HCT116 (cell line): ENCODE measurements at regions not wholly inside any gene's neighbourhood (a gene's known extent, or its start where the extent isn't known, plus 50 kb on each side); places are given as distances from the start of the nearest gene placed in this dataset.

Experiments used
- ATAC-seq: fragments of 200-7000 bp; cut with Tn5 transposase; 2 replicates; pipeline ENCODE4 v1.9.1; 2020; ENCODE audit warnings: mild to moderate bottlenecking, moderate library complexity
- BruUV-seq: library from RNA; stranded (reverse); fragments of 400-500 nt; replicated peaks from 2 replicates; lab custom pipeline; 2021; lab: Mats Ljungman, UMichigan
- CTCF ChIA-PET: fragments of 300-600 bp; sonication (Branson Sonifier 250); formaldehyde crosslinking; loops from one replicate; lab custom pipeline; 2021; ENCODE audit warnings: antibody characterized with exemption; lab: Charles Lee
- POLR2A ChIA-PET: fragments of 300-600, 350-600 bp; sonication (Branson Sonifier 250); formaldehyde crosslinking; loops from one replicate; lab custom pipeline; 2021; ENCODE audit warnings: antibody characterized with exemption; lab: Charles Lee
- RAD21 ChIA-PET, 2 experiments: fragments of 300-600 bp; sonication (Branson Sonifier 250); formaldehyde crosslinking; loops; one replicate each; lab custom pipeline; 2023; ENCODE audit warnings: low total read pairs in 2 of 2; ENCODE audit not compliant: uncharacterized antibody in 2 of 2, unreplicated experiment in 2 of 2, low non-redundant PET in 1 of 2; lab: Charles Lee
- DNase-seq: peaks from one replicate; pipeline ENCODE4 v3.0.0-alpha.2; 2010; ENCODE audit warnings: low read depth, low spot score
- H2AFZ ChIP-seq: fragments of 200-600 bp; shearing (Covaris generic), sonication (generic); 2 replicates; pipeline ENCODE4 v1.6.1; 2017; ENCODE audit warnings: low read depth, mixed run types, mixed read lengths, antibody characterized with exemption, low read length; ENCODE audit not compliant: poor library complexity, severe bottlenecking
- H3K27ac ChIP-seq: 2 replicates; pipeline ENCODE4 v1.5.1; 2012; ENCODE audit warnings: low read depth, low read length
- H3K27me3 ChIP-seq: fragments of 200-600 bp; sonication (generic); 2 replicates; pipeline ENCODE4 v1.6.1; 2016; ENCODE audit warnings: mixed run types, low read length, mixed read lengths; ENCODE audit not compliant: insufficient read depth
- H3K36me3 ChIP-seq, 2 experiments: fragments of 200-500 bp in 1 of 2; fragments of 200-600 bp in 1 of 2; sonication (Bioruptor generic) in 1 of 2; sonication (generic) in 1 of 2; 2 replicates each; pipeline versions ENCODE4 v1.5.1 to v1.6.1; 2014 to 2016; ENCODE audit warnings: low read length in 2 of 2, inconsistent platforms in 1 of 2, mixed read lengths in 1 of 2, mixed run types in 1 of 2; ENCODE audit not compliant: insufficient read depth in 2 of 2, control insufficient read depth in 1 of 2
- H3K4me1 ChIP-seq, 2 experiments: fragments of 200-600 bp in 1 of 2; sonication (generic) in 1 of 2; 2 replicates each; pipeline versions ENCODE4 v1.5.1 to v1.6.1; 2012 to 2017; ENCODE audit warnings: low read length in 2 of 2, inconsistent platforms in 1 of 2, mild to moderate bottlenecking in 1 of 2, mixed read lengths in 1 of 2, mixed run types in 1 of 2, moderate library complexity in 1 of 2; ENCODE audit not compliant: insufficient read depth in 2 of 2, control insufficient read depth in 1 of 2
- H3K4me2 ChIP-seq: fragments of 200-600 bp; sonication (generic); 2 replicates; pipeline ENCODE4 v1.6.1; 2017; ENCODE audit warnings: mixed run types, low read length, mixed read lengths
- H3K4me3 ChIP-seq, 2 experiments: fragments of 200-600 bp in 1 of 2; sonication (generic) in 1 of 2; replicated peaks in 1 of 2; 2 replicates each; pipeline ENCODE4 v1.5.1; 2011 to 2016; ENCODE audit warnings: low read length in 2 of 2, control low read depth in 1 of 2, low read depth in 1 of 2, mild to moderate bottlenecking in 1 of 2, mixed read lengths in 1 of 2, mixed run types in 1 of 2
- H3K79me2 ChIP-seq: fragments of 200-600 bp; sonication (generic); 2 replicates; pipeline ENCODE4 v1.6.1; 2017; ENCODE audit warnings: mild to moderate bottlenecking, mixed run types, low read length, moderate library complexity, mixed read lengths; ENCODE audit not compliant: insufficient read depth
- H3K9ac ChIP-seq: fragments of 200-600 bp; sonication (generic); 2 replicates; pipeline ENCODE4 v1.6.1; 2016; ENCODE audit warnings: low read length, mixed read lengths
- H3K9me2 ChIP-seq: fragments of 200-600 bp; sonication (generic), shearing (Covaris generic); 2 replicates; pipeline ENCODE4 v1.6.1; 2017; ENCODE audit warnings: mixed run types, mild to moderate bottlenecking, moderate library complexity; ENCODE audit not compliant: insufficient read depth
- H3K9me3 ChIP-seq, 2 experiments: fragments of 200-500 bp in 1 of 2; fragments of 200-600 bp in 1 of 2; sonication (Bioruptor generic) in 1 of 2; sonication (generic) in 1 of 2; 2 replicates each; pipeline ENCODE4 v1.6.1; 2014 to 2017; ENCODE audit warnings: low read length in 2 of 2, mixed read lengths in 2 of 2, inconsistent platforms in 1 of 2, low read depth in 1 of 2, mild to moderate bottlenecking in 1 of 2, mixed run types in 1 of 2, moderate library complexity in 1 of 2; ENCODE audit not compliant: control insufficient read depth in 1 of 2, insufficient read depth in 1 of 2
- H4K20me1 ChIP-seq: fragments of 200-600 bp; sonication (generic), shearing (Covaris generic); 2 replicates; pipeline ENCODE4 v1.6.1; 2017; ENCODE audit warnings: mixed run types, mild to moderate bottlenecking, moderate library complexity; ENCODE audit not compliant: insufficient read depth
- CBX3 ChIP-seq: IDR thresholded peaks from 2 replicates; pipeline ENCODE4 v1.6.1; 2012; ENCODE audit warnings: low read depth
- CEBPB ChIP-seq: IDR thresholded peaks from 2 replicates; pipeline ENCODE4 v1.6.1; 2012; ENCODE audit warnings: low read depth
- CTCF ChIP-seq, 3 experiments: fragments of 200-600 bp in 1 of 3; sonication (generic) in 1 of 3; IDR thresholded peaks in 2 of 3; conservative IDR thresholded peaks in 1 of 3; 2 replicates each; pipeline ENCODE4 v1.5.1; 2012 to 2017; ENCODE audit warnings: low read depth in 2 of 3, low read length in 2 of 3, antibody characterized with exemption in 1 of 3, borderline replicate concordance in 1 of 3, control low read depth in 1 of 3, mild to moderate bottlenecking in 1 of 3, mixed read lengths in 1 of 3, mixed run types in 1 of 3, moderate library complexity in 1 of 3; ENCODE audit not compliant: insufficient read depth in 1 of 3
- EGR1 ChIP-seq: IDR thresholded peaks from 2 replicates; pipeline ENCODE4 v1.6.1; 2012; ENCODE audit warnings: low read depth
- EZH2 ChIP-seq: fragments of 200-600 bp; sonication (generic); IDR thresholded peaks from 2 replicates; pipeline ENCODE4 v1.6.1; 2017; ENCODE audit warnings: antibody characterized with exemption, mixed run types
- EZH2phosphoT487 ChIP-seq: fragments of 200-600 bp; IDR thresholded peaks from 2 replicates; pipeline ENCODE4 v1.6.1; 2018; ENCODE audit warnings: antibody characterized with exemption, borderline replicate concordance
- FOSL1 ChIP-seq: IDR thresholded peaks from 2 replicates; pipeline ENCODE4 v1.6.1; 2012; ENCODE audit warnings: low read depth
- JUND ChIP-seq: IDR thresholded peaks from 2 replicates; pipeline ENCODE4 v1.6.1; 2012
- MAX ChIP-seq: IDR thresholded peaks from 2 replicates; pipeline ENCODE4 v1.6.1; 2012
- POLR2A ChIP-seq: IDR thresholded peaks from 2 replicates; pipeline ENCODE4 v1.7.0; 2011; ENCODE audit warnings: borderline replicate concordance; ENCODE audit not compliant: insufficient read depth, insufficient read length; ENCODE audit errors: extremely low read depth
- REST ChIP-seq: IDR thresholded peaks from 2 replicates; pipeline ENCODE4 v1.6.1; 2012; ENCODE audit warnings: low read depth
- TCF7L2 ChIP-seq: IDR thresholded peaks from 2 replicates; pipeline ENCODE4 v1.7.0; 2011; ENCODE audit warnings: borderline replicate concordance, inconsistent platforms; ENCODE audit not compliant: insufficient read depth, insufficient read length; ENCODE audit errors: extremely low read depth
- YY1 ChIP-seq: IDR thresholded peaks from 2 replicates; pipeline ENCODE4 v1.6.1; 2011; ENCODE audit warnings: low read length, low read depth, moderate library complexity, mild to moderate bottlenecking; ENCODE audit not compliant: insufficient replicate concordance; ENCODE audit errors: extremely low read depth
- ZBTB33 ChIP-seq: IDR thresholded peaks from 2 replicates; pipeline ENCODE4 v1.6.1; 2011; ENCODE audit warnings: mild to moderate bottlenecking, low read length, moderate library complexity; ENCODE audit not compliant: insufficient replicate concordance; ENCODE audit errors: extremely low read depth
- ZFX ChIP-seq: fragments of 450-650 bp; IDR thresholded peaks from 2 replicates; pipeline ENCODE4 v1.6.1; 2017
- intact Hi-C: fragments of 100-400 bp; cut with micrococcal nuclease; formaldehyde crosslinking; loops from 2 replicates; pipeline ENCODE4 v1.10.0; 2022

GRCh38 chr3:181952221-181952620 lies 240.5 kb downstream of the SOX2 start (continued):
- no peak for TF ChIP-seq CBX3
- no peak for TF ChIP-seq TCF7L2
- TF ChIP-seq CTCF (IDR thresholded peaks at IDR 0.05 in 2 of 3, conservative IDR thresholded peaks at IDR 0.05 in 1 of 3; ENCODE audit: borderline replicate concordance in 1 of 3, insufficient read depth in 1 of 3, low read depth in 2 of 3, low read length in 2 of 3) = no peak

- Histone ChIP-seq H3K36me3 (no peaks in the 10 kb centered on the region), H3K79me2 (no peaks in the 10 kb centered on the region), H3K27me3 (no peaks in the 10 kb centered on the region), H3K9ac (no peak overlapping the region), H3K9me3 (no peaks in the 10 kb centered on the region), H3K9me2 (no peaks in the 10 kb centered on the region), H3K4me1 (no peaks in the 10 kb centered on the region), H3K4me2 (no peak overlapping the region), H3K4me3 (no peak overlapping the region), H3K27ac (no peak overlapping the region), H4K20me1 (no peaks in the 10 kb centered on the region), H2AFZ (no peak overlapping the region)
- intact Hi-C loops = no loop called here
- ChIA-PET POLR2A (no interaction called here), CTCF (no interaction called here), RAD21 (no interaction called here)
- no peak for DNase-seq
- ATAC-seq = no peak
- no TSS peak for BruUV-seq
- TF ChIP-seq TCF7L2 (no peak), POLR2A (no peak), MAX (no peak), CEBPB (no peak), ZBTB33 (no peak), EZH2phosphoT487 (no peak), EGR1 (no peak), REST (no peak), YY1 (no peak), FOSL1 (no peak), EZH2 (no peak), CBX3 (no peak), ZFX (no peak), CTCF (IDR thresholded peaks at IDR 0.05 in 2 of 3, conservative IDR thresholded peaks at IDR 0.05 in 1 of 3; ENCODE audit: borderline replicate concordance in 1 of 3, insufficient read depth in 1 of 3, low read depth in 2 of 3, low read length in 2 of 3) (no peak), JUND (no peak)
Measured at GRCh38 chr3:181952929-181953328, 241.2 kb downstream of the SOX2 start.
